ENCODE measurements at regions not wholly inside any gene's neighbourhood (a gene's known extent, or its start where the extent isn't known, plus 50 kb on each side); places are given as distances from the start of the nearest gene placed in this dataset.
"Not testable (repeated sequence)": the region's sequence is repeated elsewhere in the genome, so short reads cannot be mapped to it uniquely, and the experiment has no call there.

GRCh38 chr3:75579091-75579490 is 85.0 kb upstream of the FRG2C start:
- not testable (repeated sequence) for TF ChIP-seq CTCF (IDR thresholded peaks at IDR 0.05); MAX (CRISPR knock-in tag; IDR thresholded peaks at IDR 0.05); KAT7 (CRISPR knock-in tag; IDR thresholded peaks at IDR 0.05; ENCODE audit: borderline replicate concordance); FOXP4 (CRISPR knock-in tag; IDR thresholded peaks at IDR 0.05)

Measured in WTC11 (cell line).